GM12865 (cell line): ENCODE measurements at regions not wholly inside any gene's neighbourhood (a gene's known extent, or its start where the extent isn't known, plus 50 kb on each side); places are given as distances from the start of the nearest gene placed in this dataset.
A peak's percentile ranks its signal among the peaks of the same experiment; 100 is the strongest.

ENCODE experiments used
- DNase-seq: peaks from one replicate; pipeline ENCODE4 v3.0.0; 2010; ENCODE audit warnings: low read depth
- H3K4me3 ChIP-seq: 2 replicates; pipeline ENCODE4 v1.5.1; 2011; ENCODE audit warnings: mild to moderate bottlenecking, low read depth, low read length, control low read depth
- CTCF ChIP-seq: IDR thresholded peaks from 2 replicates; pipeline ENCODE4 v1.5.1; 2011; ENCODE audit warnings: low read length, control low read depth, low read depth, inconsistent platforms; ENCODE audit not compliant: insufficient read depth; ENCODE audit errors: missing control alignments

- TF ChIP-seq CTCF = no peak
- DNase-seq = peak; percentile 33
- H3K4me3 ChIP-seq = no peak overlapping the region
These were observed 54.2 kb upstream of the FRMD4A start for GRCh38 chr10:14384915-14385314.

- no peak for TF ChIP-seq CTCF
- no peak overlapping the region for H3K4me3 ChIP-seq
- DNase-seq = no peak
These were observed 53.5 kb upstream of the FRMD4A start for GRCh38 chr10:14384116-14384730.

- no peak for TF ChIP-seq CTCF
- no peak for DNase-seq
- no peak overlapping the region for H3K4me3 ChIP-seq
These were observed 52.5 kb upstream of the FRMD4A start for GRCh38 chr10:14383266-14383665.

GRCh38 chr10:14382531-14382930, 51.8 kb upstream of the FRMD4A start:
- DNase-seq = no peak
- no peak overlapping the region for H3K4me3 ChIP-seq

GRCh38 chr10:14382022-14382421, 51.3 kb upstream of the FRMD4A start:
- no peak for TF ChIP-seq CTCF
- H3K4me3 ChIP-seq = no peak overlapping the region
- DNase-seq = peak; percentile 83

More at GRCh38 chr10:14382531-14382930, 51.8 kb upstream of the FRMD4A start:
- no peak for TF ChIP-seq CTCF

- no peak overlapping the region for H3K4me3 ChIP-seq
- DNase-seq = no peak
- no peak for TF ChIP-seq CTCF
These were observed 50.8 kb upstream of the FRMD4A start for GRCh38 chr10:14381475-14381874.

- H3K4me3 ChIP-seq = no peak overlapping the region
- no peak for DNase-seq
- TF ChIP-seq CTCF = no peak
These were observed 50.0 kb upstream of the FRMD4A start for GRCh38 chr10:14380746-14381145.
